NCI-H1048 (cell line): ENCODE measurements at regions not wholly inside any gene's neighbourhood (a gene's known extent, or its start where the extent isn't known, plus 50 kb on each side); places are given as distances from the start of the nearest gene placed in this dataset.

Experiments
- DNase-seq: peaks from one replicate; lab custom pipeline; 2025; lab: John Stamatoyannopoulos, UW

DNA sequence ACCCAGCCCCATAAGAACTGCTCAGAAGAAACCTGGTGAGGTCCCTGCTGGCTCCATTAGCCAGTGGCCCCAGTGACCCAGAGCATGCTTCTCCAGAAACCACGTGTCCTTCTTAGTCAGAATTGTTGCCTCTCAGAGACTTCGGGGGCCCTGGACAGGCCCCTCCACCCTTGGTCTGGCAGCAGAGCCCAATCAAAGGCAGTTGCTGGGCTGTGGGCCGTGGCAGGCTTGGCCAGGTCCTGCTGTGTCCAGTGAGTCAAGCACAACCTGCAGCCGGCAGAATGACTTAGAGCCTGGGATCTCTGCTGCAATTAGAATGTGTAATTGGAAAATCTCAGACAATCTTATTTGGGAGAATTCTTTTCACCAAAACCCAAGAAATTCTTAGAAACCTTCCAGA, 502.0 kb upstream of the KLF4 start:
- DNase-seq = no peak

DNA sequence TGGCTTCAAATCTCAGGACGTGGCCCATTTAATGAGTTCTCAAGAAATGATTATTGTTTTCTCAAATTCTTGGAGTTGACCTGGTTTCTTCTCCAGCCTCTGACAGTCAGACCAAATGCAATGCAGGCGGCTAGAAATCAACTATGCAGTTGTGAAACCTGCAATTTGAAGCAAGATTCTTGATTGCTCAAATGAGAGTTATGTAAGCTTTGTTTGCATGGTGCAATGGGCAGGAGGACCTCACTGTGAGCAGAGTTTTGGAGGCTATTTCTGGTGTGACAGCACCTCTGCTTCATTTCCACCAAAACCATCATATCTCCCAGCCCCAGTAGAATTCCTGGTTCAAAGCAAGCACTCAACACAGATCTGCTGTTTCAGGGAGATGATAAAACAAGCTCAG, 500.0 kb upstream of the KLF4 start:
- no peak for DNase-seq

DNA sequence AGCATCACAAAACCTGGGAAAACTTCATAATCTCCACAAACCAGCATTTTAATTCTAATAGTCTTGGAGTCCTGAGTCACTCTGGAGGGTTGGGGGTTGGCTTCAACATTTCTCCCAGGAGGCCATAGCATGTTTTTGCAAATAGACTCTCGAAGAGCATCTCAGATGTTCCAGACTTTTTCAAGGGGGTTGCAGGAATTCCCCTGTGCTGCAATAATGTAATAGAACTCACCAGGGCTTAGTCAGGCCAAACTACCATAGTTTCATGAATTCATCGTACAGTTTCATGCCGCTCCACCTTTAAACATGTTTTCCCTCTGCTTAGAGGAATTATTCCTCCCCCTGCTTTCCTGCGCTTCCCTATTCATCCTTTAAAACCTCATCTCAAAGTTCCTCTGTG, 499.5 kb upstream of the KLF4 start:
- DNase-seq = no peak

DNA sequence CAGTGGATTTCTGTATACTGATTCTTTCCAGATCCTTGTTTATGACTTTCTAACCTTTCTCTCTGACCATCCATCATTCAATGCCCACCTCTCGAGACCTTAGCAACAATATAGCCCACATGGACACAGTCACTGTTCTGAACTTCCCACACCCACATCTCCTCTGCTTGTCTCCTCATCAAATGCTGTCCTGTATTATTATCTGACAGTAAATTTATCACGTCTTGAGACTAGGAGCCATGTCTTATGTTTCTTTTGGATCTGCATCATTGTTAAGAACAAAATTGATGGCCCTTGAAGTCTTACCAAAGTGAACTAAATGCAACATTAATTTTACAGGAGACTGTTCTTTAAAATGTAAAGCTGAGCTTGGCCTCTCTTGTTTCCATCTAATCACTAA, 495.4 kb upstream of the KLF4 start:
- no peak for DNase-seq

DNA sequence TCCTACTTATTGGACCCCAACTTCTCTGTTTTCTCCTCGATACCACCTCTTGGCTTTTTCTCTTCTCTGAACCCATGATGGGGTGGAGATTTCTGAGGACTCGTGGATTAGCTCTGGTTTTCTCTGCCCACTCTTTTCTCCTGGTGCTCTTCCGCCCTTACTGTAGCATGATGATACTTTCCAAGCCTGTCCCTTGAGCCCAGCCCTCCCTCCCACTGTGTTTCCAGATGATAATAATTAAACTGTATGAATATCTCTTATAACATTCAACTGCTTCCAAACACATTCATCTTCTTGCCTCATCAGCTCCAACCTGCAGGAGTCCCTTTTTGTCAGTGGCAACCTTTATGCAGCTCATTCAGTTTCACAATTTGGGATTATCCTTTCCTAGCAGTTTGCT, 494.2 kb upstream of the KLF4 start:
- DNase-seq = no peak

DNA sequence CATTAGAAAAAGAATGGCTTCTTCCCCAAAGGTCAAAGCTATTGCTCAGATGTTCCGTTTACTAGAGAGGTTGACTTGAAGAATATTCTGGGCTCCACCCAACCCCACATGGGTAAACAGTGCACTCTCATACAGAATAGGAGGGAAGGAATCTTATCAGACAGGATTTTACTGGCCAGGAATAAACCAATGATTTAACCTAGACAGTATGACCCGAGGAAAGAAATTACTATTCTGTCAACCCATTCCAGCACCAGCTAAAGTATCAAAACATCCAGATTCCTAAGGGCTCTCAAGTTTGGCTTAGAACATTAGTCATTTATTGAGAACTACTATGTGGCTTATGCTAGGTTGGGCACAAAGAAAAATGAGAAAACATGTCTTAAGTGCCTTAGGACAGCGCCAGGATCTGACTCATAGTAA, 493.6 kb upstream of the KLF4 start:
- no peak for DNase-seq

DNA sequence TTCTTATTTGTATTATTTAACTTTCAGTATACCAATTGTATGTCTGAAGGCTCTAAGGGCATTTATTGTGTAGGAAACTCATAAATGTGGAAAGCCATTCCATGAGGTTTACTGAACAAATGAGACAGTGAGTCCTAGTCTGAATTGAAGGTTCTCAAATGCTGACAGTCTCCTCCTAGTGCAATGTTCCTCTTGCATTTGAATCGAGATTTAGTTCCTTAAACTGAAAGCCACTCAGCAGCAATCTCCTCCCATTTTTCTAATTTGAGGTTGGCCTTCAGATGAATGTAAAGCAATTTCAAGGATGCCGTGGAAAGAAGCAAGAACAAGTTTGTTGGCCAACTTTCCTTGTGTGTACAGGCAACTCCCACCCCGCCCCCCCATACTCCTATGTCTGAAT, 493.2 kb upstream of the KLF4 start:
- no peak for DNase-seq

DNA sequence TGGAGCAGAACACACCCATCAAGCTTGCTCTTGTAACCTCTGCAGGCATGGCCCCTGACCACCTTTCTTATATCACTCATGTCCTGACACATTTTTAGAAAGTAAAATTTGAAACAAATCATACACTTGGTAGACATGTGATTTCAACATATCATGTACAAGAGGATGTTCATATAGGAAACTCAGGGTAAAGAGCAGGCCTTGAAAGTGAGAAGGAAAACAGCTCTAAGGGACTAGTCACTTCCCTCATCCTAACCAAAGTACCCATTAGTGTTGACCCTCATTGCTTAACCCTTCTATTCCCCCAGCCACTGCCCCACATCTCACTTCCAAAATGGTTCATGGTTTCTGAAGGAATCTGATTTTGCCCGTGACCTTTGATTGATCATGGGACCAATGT, 492.4 kb upstream of the KLF4 start:
- DNase-seq = no peak

DNA sequence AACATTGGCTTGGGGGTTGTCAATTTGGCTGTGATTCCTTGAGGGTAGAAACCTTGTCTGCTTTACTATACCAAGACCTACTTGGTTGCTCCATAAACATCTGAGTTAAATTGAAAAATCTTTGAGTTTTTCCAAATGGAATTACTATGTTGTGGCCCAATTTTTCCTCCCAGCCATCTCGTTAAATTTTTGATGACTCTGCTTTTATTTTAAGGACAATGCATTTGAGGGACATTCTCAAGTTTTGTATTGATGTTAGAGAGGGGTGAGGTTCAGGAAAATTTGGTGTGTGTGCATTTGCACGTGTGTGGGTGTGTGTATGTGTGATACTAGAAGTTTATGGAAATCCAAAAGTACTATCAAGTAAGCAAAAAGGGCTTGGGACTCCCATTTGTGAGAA, 491.4 kb upstream of the KLF4 start:
- no peak for DNase-seq

DNA sequence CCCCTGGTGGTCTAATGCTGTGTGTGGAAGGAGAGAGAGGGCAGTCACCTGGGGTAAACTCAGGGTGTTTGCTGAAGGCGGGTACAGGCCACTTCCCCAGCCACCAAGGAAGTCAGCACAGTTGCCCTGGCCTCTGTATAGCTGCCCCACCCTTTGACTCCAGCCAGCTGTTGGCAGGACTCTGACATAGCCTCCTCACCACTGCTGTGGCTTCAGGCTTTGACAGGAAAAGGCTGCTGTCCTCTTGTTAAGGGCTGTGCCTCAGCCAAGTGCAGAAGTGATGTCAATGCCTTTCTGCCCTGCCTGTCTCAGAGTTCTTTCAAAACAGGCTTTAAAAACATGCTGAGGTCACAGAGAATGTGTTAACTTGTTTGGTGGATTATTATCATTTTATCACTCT, 487.2 kb upstream of the KLF4 start:
- DNase-seq = no peak

DNA sequence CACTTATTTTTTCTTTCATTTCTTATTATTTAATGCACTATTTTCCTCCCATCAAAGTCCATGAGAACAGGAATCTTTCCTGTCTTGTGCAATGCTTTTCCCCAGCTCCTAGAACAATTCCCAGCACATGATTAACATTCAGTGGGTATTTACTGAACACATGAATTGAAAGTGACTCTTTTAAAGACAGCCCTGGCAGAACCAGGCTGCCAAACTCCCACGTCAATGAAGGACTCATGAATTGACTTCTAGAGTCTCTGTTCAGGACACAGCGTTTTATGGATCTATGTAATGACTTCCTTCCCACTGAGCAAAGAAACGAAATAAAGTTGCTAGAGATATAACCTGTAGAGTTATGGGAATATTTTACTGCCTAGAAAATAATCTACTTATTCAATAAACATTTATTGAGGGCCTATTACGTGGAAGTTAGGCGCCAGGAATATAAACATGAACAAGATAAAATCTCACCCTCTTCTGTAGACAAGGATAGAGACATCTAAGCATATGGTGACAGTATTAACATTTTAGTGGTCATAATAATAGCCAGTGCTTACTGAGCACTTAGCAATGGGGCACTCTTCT, 485.9 kb upstream of the KLF4 start:
- no peak for DNase-seq

DNA sequence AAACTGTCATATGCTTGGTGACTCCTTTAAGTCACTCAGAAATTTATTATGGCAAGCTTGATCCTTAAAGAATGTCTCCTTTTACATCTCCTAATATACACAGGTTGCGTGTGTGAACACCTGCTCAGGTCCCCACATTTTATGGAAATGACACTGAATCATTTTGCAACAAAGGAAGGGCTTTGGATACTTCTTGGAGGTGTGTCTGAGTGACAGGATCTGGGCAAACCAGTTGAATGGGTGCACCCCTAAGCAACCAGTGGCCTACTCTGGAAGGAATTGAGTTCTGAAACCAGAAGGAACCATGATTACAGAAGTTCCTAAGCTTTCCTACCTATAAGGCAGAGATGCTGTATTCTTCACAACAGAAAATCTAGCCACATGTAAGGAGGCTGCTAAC, 483.9 kb upstream of the KLF4 start:
- DNase-seq = no peak

DNA sequence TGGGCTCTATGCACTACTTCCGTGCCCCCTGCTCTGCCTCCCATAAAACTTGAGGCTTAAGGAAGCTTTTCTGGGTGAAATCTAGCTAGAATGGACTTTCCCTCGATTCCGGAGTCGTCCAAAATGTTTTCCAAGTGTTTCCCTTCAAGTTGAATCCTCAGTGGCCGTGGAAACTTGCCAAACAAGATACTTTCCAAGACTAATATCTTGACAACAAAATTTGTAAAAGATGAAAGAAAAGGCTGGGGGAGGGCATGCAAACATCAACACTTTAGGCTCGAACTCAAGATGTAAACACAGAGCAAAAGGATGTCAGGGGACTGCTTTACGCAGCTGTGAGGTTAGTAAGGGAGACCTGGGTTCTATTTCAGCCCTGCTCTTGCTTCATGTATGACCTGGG, 482.8 kb upstream of the KLF4 start:
- no peak for DNase-seq

DNA sequence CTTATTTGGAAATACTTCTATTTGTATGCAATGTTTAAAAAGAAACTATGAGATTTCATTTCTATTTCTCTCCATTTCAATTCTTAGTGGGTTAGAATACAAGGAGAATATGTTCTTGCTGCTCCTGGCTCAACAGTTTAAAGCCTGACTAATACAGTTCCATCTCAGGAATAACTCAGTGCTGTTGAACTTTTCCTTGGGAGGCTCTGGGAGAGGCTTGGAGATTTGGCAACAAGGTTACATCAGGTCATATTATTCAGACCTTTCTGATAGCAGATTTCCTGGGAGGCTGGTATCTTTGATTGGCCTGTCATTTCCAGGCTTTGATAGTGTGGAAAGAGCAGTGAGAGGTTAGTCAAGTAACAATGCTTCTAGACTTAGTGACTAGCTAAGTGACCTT, 481.7 kb upstream of the KLF4 start:
- no peak for DNase-seq

DNA sequence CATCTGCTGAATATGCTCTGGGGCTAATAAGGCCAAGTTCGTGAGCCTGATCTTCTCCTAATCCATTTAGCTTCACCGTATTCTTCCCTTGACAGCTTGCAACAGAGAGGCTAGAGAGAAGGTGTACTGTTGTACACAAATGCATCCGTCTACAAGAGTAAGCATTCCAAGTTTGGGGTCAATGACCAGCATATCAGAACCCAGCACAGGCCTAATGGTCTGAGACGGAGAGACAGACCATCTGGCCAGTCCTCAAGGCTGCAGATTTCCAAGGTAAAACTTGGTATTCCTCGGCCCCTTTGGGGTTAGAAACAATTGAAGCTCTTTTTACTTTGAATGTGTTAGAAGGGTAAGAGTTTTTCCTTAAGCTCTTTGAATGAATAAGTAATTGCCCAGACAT, 481.2 kb upstream of the KLF4 start:
- DNase-seq = no peak

DNA sequence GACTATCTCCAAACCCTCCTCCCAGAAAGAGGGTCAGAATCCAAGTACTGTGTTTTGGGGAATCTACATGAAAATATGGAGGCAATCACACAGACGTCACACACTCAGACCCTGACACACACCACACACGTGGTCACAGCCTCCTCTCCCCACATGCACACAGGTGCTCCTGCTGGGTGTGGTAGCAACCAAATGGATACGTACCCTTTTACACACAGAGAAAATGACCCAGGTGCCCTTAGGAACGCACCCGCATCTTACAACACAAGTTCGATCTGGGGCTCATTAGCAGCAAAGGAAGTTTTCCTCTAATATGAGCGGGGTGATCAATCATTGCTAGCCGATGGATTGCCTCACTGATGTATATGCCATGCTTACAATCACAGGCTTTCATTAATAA, 480.2 kb upstream of the KLF4 start:
- no peak for DNase-seq

DNA sequence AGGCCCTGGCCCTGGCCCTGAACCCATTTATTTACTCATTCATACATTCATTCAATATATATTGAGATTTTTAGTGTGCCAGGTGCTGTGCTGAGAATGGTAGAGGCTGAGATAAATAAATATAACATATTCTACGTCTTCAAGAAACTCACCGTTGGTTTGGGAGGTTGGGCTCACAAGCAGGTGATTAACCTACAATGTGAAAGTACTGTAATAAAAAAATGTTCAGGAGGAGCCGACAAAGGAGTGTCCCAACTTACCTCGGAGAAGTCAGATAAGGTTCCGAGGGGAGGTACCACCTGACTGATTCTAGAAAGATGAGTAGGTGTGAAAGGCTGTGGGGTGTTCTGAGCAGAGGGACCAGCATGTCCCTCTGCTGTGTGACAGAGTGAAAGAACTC, 479.6 kb upstream of the KLF4 start:
- no peak for DNase-seq

DNA sequence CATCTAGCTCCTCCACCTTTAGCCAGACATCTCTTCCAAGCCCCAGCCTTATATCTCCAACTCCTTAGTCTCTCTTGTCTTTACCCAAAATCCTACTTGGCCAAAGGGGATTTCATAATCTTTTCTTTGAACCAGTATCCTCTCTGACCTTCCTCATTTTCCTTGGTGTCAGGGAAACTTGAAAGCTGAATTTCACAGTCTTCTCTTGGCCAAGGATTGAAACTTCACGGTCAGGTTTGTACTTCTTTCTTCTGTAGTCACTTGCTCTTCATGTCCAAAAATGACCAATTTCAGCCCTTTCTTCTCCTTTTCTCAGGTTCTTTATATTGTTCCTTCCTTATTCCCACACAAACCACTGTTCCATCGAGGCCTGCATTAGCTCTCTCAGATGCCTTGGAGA, 473.7 kb upstream of the KLF4 start:
- DNase-seq = no peak

DNA sequence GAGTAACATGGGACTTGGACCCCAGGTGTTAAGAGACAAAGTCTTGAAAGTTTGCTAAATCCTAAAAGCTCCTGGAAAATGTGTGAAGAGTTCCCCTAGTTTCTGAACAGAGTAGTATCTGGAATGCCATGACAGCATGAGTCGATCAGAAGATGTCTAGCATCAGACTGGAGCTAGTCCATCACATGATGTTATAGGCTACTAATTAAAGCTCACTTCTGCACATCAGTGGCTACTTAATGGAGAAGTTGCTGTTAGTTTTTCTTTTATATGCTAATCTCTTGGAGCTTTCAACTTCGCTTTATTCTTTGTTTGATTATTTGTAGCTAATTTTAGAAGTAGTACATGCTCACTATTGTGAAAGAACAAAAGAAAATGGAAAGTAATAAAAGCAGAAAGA, 471.3 kb upstream of the KLF4 start:
- DNase-seq = no peak

DNA sequence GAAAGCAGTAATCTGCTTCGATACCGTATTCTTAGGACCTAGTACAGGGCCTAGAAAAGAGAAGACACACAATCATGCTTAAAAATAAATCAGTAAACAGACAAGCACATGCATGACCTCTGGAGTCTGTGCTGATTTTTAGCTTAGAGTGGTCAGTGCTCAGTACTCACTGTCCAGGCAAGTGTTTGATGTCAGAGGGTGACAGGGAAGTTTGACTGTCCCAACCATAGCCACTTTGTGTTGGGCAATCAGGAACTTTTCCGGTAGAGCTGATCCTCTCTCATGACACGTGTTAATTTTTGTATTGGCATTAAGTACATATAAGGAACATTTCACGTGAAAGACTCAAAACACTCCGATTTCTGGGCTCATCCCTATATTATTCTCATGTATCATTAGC, 464.7 kb upstream of the KLF4 start:
- no peak for DNase-seq

DNA sequence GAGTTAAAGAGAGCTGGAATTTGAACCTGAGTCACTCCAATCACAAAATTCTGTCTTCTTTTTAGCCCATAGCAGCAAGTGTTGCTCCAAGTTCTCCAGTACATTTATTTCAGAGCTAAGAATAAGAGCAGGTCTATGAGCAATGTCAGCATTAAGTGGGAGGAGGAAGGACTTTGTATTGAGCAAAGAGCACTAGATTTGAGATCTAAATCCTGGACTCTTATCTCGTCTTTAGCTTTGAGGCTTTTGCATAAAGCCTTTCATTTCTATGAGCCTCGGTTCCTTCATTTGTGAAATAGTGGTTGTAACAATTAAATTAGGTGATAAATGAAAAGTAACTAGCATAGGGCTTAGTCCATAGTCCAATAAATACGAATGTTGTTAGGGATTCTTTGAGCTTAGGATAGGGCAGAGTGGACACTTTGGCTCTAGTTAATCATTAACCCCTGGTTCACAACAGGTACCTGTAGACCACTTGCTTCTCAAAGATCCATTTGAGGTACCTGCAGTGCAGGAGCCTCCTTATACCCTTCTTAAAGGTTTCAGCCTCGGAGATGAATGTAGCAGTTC, 464.1 kb upstream of the KLF4 start:
- DNase-seq = no peak

DNA sequence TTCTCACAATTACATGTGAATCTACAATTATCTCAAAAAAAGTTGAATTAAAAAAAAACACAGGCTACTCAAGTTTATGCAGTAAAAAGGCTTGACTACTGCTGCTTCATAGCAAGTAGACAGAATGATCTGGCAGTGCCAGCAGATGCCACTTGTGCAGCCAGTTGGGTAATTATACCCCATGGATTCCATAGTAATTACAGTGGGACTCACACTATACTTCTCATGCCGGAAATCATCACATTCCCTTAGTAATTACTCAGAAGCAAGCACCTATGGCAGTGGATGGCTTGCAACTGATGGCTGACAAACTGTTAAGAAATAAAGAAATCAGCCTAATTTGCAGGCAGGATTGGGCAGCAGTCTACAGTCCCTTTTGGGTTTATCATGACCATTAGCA, 463.2 kb upstream of the KLF4 start:
- DNase-seq = no peak

DNA sequence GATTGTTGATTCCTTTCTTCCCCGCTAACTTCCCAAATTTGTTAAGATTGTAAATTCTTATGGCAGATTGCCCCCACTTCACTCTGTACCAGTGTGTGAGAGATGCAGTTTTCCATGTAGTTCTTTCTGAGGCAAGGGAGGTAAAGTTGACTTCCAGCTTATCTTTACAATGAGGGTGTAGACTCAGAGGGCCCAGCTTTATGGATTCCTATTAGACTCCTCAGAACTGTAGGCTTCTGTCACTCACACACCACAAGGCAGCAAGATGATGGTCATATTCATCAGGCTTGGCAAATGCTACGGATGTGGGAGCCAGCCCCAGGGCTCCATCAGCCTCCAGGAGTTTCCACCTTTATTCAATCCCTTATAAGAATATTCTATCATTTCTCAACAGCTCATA, 461.9 kb upstream of the KLF4 start:
- DNase-seq = no peak

DNA sequence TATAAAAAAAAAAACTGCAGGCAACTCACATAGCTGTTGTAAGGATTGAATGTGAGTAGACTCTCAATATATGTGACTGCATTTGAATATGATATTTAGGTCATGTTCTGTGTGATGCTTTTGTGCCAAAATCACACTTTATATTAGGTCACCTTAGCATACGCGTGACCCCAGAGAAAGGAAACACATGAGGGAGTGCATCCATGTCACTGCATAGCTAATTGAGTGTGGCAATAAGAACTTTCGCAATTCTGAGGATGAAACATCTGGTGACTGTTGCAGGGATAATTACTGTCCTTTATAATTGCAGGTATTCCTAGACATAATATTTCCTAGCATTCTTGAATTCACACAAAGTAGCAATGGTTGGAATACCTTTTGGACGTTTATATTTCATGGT, 459.5 kb upstream of the KLF4 start:
- DNase-seq = no peak

DNA sequence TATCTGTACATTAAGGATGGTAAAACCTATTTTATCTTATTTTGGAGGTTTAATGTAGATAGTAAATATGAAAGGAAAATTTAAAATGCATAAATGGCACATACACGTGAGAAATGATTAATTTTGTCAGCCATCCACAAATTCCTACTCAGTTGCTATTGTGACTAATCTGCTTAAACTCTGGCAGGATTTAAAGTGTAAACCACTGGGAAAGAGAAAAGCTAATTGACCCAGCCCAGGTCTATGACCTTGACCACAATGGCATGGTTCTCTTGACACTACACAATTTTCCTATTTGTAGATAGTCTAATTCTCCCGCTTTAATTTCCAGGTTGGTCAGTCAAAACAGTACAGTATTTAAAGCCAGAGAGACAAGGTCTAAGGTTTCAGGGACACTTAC, 459.0 kb upstream of the KLF4 start:
- DNase-seq = no peak
